ENCODE measurements at regions not wholly inside any gene's neighbourhood (a gene's known extent, or its start where the extent isn't known, plus 50 kb on each side); places are given as distances from the start of the nearest gene placed in this dataset.
"Not testable (repeated sequence)": the region's sequence is repeated elsewhere in the genome, so short reads cannot be mapped to it uniquely, and the experiment has no call there.

GRCh38 chrX:140092121-140092520 is 126.8 kb upstream of the CXorf66 start:
- peaks cover 12% of the 10 kb centered on the region for H3K4me1 ChIP-seq (ENCODE audit: control insufficient read depth, insufficient read depth, low read length)
- H3K9me3 ChIP-seq (ENCODE audit: control insufficient read depth, insufficient read depth, low read length) = no peaks in the 10 kb centered on the region
- peak overlapping the region; percentile 55 for H3K4me3 ChIP-seq (ENCODE audit: low read depth, low read length)
- no peaks in the 10 kb centered on the region for H3K36me3 ChIP-seq (ENCODE audit: control insufficient read depth, insufficient read depth, low read length)
- peaks cover 9% of the 10 kb centered on the region for H3K27me3 ChIP-seq (ENCODE audit: control insufficient read depth, insufficient read depth, low read length)
- no peak overlapping the region for H3K9ac ChIP-seq (ENCODE audit: low read depth, low read length)

GRCh38 chrX:140091125-140091886 is 126.0 kb upstream of the CXorf66 start:
- Histone ChIP-seq H3K4me1 (ENCODE audit: control insufficient read depth, insufficient read depth, low read length) (peaks cover 9% of the 10 kb centered on the region), H3K36me3 (ENCODE audit: control insufficient read depth, insufficient read depth, low read length) (no peaks in the 10 kb centered on the region), H3K27me3 (ENCODE audit: control insufficient read depth, insufficient read depth, low read length) (peaks cover 9% of the 10 kb centered on the region), H3K9me3 (ENCODE audit: control insufficient read depth, insufficient read depth, low read length) (no peaks in the 10 kb centered on the region), H3K9ac (ENCODE audit: low read depth, low read length) (no peak overlapping the region), H3K4me3 (ENCODE audit: low read depth, low read length) (peak overlapping the region; percentile 55)

- Histone ChIP-seq H3K36me3 (ENCODE audit: control insufficient read depth, insufficient read depth, low read length) (no peaks in the 10 kb centered on the region), H3K9ac (ENCODE audit: low read depth, low read length) (no peak overlapping the region), H3K27me3 (ENCODE audit: control insufficient read depth, insufficient read depth, low read length) (peaks cover 9% of the 10 kb centered on the region), H3K4me1 (ENCODE audit: control insufficient read depth, insufficient read depth, low read length) (peaks cover 9% of the 10 kb centered on the region), H3K4me3 (ENCODE audit: low read depth, low read length) (peak overlapping the region; percentile 48), H3K9me3 (ENCODE audit: control insufficient read depth, insufficient read depth, low read length) (no peaks in the 10 kb centered on the region)
Observed at GRCh38 chrX:140090800-140091124, 125.4 kb upstream of the CXorf66 start.

- H3K27me3 ChIP-seq (ENCODE audit: control insufficient read depth, insufficient read depth, low read length) = peaks cover 9% of the 10 kb centered on the region
- no peak overlapping the region for H3K4me3 ChIP-seq (ENCODE audit: low read depth, low read length)
- H3K4me1 ChIP-seq (ENCODE audit: control insufficient read depth, insufficient read depth, low read length) = peaks cover 5% of the 10 kb centered on the region
- H3K9ac ChIP-seq (ENCODE audit: low read depth, low read length) = no peak overlapping the region
- H3K9me3 ChIP-seq (ENCODE audit: control insufficient read depth, insufficient read depth, low read length) = no peaks in the 10 kb centered on the region
- no peaks in the 10 kb centered on the region for H3K36me3 ChIP-seq (ENCODE audit: control insufficient read depth, insufficient read depth, low read length)
Observed at GRCh38 chrX:140088438-140088837, 123.1 kb upstream of the CXorf66 start.

- Histone ChIP-seq H3K27me3 (ENCODE audit: control insufficient read depth, insufficient read depth, low read length) (peaks cover 9% of the 10 kb centered on the region), H3K9ac (ENCODE audit: low read depth, low read length) (no peak overlapping the region), H3K9me3 (ENCODE audit: control insufficient read depth, insufficient read depth, low read length) (no peaks in the 10 kb centered on the region), H3K4me1 (ENCODE audit: control insufficient read depth, insufficient read depth, low read length) (peaks cover 5% of the 10 kb centered on the region), H3K36me3 (ENCODE audit: control insufficient read depth, insufficient read depth, low read length) (no peaks in the 10 kb centered on the region), H3K4me3 (ENCODE audit: low read depth, low read length) (no peak overlapping the region)
Observed at GRCh38 chrX:140087875-140088274, 122.6 kb upstream of the CXorf66 start.

- Histone ChIP-seq H3K36me3 (ENCODE audit: control insufficient read depth, insufficient read depth, low read length) (no peaks in the 10 kb centered on the region), H3K9me3 (ENCODE audit: control insufficient read depth, insufficient read depth, low read length) (no peaks in the 10 kb centered on the region), H3K9ac (ENCODE audit: low read depth, low read length) (no peak overlapping the region), H3K27me3 (ENCODE audit: control insufficient read depth, insufficient read depth, low read length) (peaks cover under 1% of the 10 kb centered on the region), H3K4me3 (ENCODE audit: low read depth, low read length) (no peak overlapping the region), H3K4me1 (ENCODE audit: control insufficient read depth, insufficient read depth, low read length) (peaks cover 5% of the 10 kb centered on the region)
Observed at GRCh38 chrX:140086691-140087090, 121.4 kb upstream of the CXorf66 start.

- not testable (repeated sequence) for H3K36me3 ChIP-seq (ENCODE audit: control insufficient read depth, insufficient read depth, low read length); H3K4me1 ChIP-seq (ENCODE audit: control insufficient read depth, insufficient read depth, low read length); H3K4me3 ChIP-seq (ENCODE audit: low read depth, low read length); H3K27me3 ChIP-seq (ENCODE audit: control insufficient read depth, insufficient read depth, low read length); H3K9ac ChIP-seq (ENCODE audit: low read depth, low read length); H3K9me3 ChIP-seq (ENCODE audit: control insufficient read depth, insufficient read depth, low read length)
Observed at GRCh38 chrX:140074851-140075250, 109.5 kb upstream of the CXorf66 start.

GRCh38 chrX:140071037-140071436 is 105.7 kb upstream of the CXorf66 start:
- no peaks in the 10 kb centered on the region for H3K36me3 ChIP-seq (ENCODE audit: control insufficient read depth, insufficient read depth, low read length)
- no peaks in the 10 kb centered on the region for H3K27me3 ChIP-seq (ENCODE audit: control insufficient read depth, insufficient read depth, low read length)
- no peak overlapping the region for H3K9ac ChIP-seq (ENCODE audit: low read depth, low read length)
- no peak overlapping the region for H3K4me3 ChIP-seq (ENCODE audit: low read depth, low read length)
- H3K4me1 ChIP-seq (ENCODE audit: control insufficient read depth, insufficient read depth, low read length) = no peaks in the 10 kb centered on the region
- H3K9me3 ChIP-seq (ENCODE audit: control insufficient read depth, insufficient read depth, low read length) = no peaks in the 10 kb centered on the region

- H3K4me1 ChIP-seq (ENCODE audit: control insufficient read depth, insufficient read depth, low read length) = no peaks in the 10 kb centered on the region
- H3K9ac ChIP-seq (ENCODE audit: low read depth, low read length) = no peak overlapping the region
- no peaks in the 10 kb centered on the region for H3K27me3 ChIP-seq (ENCODE audit: control insufficient read depth, insufficient read depth, low read length)
- H3K4me3 ChIP-seq (ENCODE audit: low read depth, low read length) = no peak overlapping the region
- H3K9me3 ChIP-seq (ENCODE audit: control insufficient read depth, insufficient read depth, low read length) = no peaks in the 10 kb centered on the region
- H3K36me3 ChIP-seq (ENCODE audit: control insufficient read depth, insufficient read depth, low read length) = no peaks in the 10 kb centered on the region
Observed at GRCh38 chrX:140065961-140066662, 100.8 kb upstream of the CXorf66 start.

- Histone ChIP-seq H3K36me3 (ENCODE audit: control insufficient read depth, insufficient read depth, low read length) (no peaks in the 10 kb centered on the region), H3K4me1 (ENCODE audit: control insufficient read depth, insufficient read depth, low read length) (no peaks in the 10 kb centered on the region), H3K4me3 (ENCODE audit: low read depth, low read length) (no peak overlapping the region), H3K9me3 (ENCODE audit: control insufficient read depth, insufficient read depth, low read length) (no peaks in the 10 kb centered on the region), H3K9ac (ENCODE audit: low read depth, low read length) (no peak overlapping the region), H3K27me3 (ENCODE audit: control insufficient read depth, insufficient read depth, low read length) (no peaks in the 10 kb centered on the region)
Observed at GRCh38 chrX:140064993-140065392, 99.7 kb upstream of the CXorf66 start.

- H3K9me3 ChIP-seq (ENCODE audit: control insufficient read depth, insufficient read depth, low read length) = no peaks in the 10 kb centered on the region
- no peaks in the 10 kb centered on the region for H3K36me3 ChIP-seq (ENCODE audit: control insufficient read depth, insufficient read depth, low read length)
- H3K27me3 ChIP-seq (ENCODE audit: control insufficient read depth, insufficient read depth, low read length) = peaks cover 3% of the 10 kb centered on the region
- no peak overlapping the region for H3K4me3 ChIP-seq (ENCODE audit: low read depth, low read length)
- no peak overlapping the region for H3K9ac ChIP-seq (ENCODE audit: low read depth, low read length)
- H3K4me1 ChIP-seq (ENCODE audit: control insufficient read depth, insufficient read depth, low read length) = peaks cover 16% of the 10 kb centered on the region
Observed at GRCh38 chrX:140057001-140057411, 91.7 kb upstream of the CXorf66 start.

GRCh38 chrX:140053846-140054245 is 88.5 kb upstream of the CXorf66 start:
- no peaks in the 10 kb centered on the region for H3K9me3 ChIP-seq (ENCODE audit: control insufficient read depth, insufficient read depth, low read length)
- no peak overlapping the region for H3K9ac ChIP-seq (ENCODE audit: low read depth, low read length)
- H3K36me3 ChIP-seq (ENCODE audit: control insufficient read depth, insufficient read depth, low read length) = no peaks in the 10 kb centered on the region
- H3K27me3 ChIP-seq (ENCODE audit: control insufficient read depth, insufficient read depth, low read length) = peaks cover 3% of the 10 kb centered on the region
- H3K4me1 ChIP-seq (ENCODE audit: control insufficient read depth, insufficient read depth, low read length) = peaks cover 24% of the 10 kb centered on the region
- H3K4me3 ChIP-seq (ENCODE audit: low read depth, low read length) = no peak overlapping the region

Data from iPS-15b (cell line).